GM23338 (cell line): ENCODE measurements at regions not wholly inside any gene's neighbourhood (a gene's known extent, or its start where the extent isn't known, plus 50 kb on each side); places are given as distances from the start of the nearest gene placed in this dataset.

Source experiments
- ATAC-seq: fragments of 200-7000 bp; cut with Tn5 transposase; 3 replicates; pipeline ENCODE4 v1.9.1; 2020
- DNase-seq: peaks from one replicate; pipeline ENCODE4 v3.0.0-alpha.2; 2015; ENCODE audit warnings: low spot score
- H2AFZ ChIP-seq: fragments of 200-600 bp; sonication (generic); 2 replicates; pipeline ENCODE4 v1.8.0; 2016; ENCODE audit warnings: antibody characterized with exemption, mild to moderate bottlenecking, moderate library complexity
- H3F3A ChIP-seq: fragments of 200-600 bp; sonication (generic); replicated peaks from 2 replicates; pipeline ENCODE4 v1.8.0; 2017; ENCODE audit warnings: antibody characterized with exemption, mixed run types, low read depth
- H3K27ac ChIP-seq: fragments of 200-600 bp; sonication (generic); 2 replicates; pipeline ENCODE4 v1.6.1; 2016; ENCODE audit warnings: low read depth
- H3K27me3 ChIP-seq: fragments of 200-600 bp; sonication (generic); 2 replicates; pipeline ENCODE4 v1.8.0; 2016; ENCODE audit warnings: mild to moderate bottlenecking, mixed run types, moderate library complexity; ENCODE audit not compliant: insufficient read depth
- H3K36me3 ChIP-seq: fragments of 200-600 bp; sonication (generic); 2 replicates; pipeline ENCODE4 v1.8.0; 2016; ENCODE audit warnings: mild to moderate bottlenecking; ENCODE audit not compliant: insufficient read depth
- H3K4me1 ChIP-seq: fragments of 200-600 bp; sonication (generic); 2 replicates; pipeline ENCODE4 v1.8.0; 2016; ENCODE audit warnings: mild to moderate bottlenecking, moderate library complexity; ENCODE audit not compliant: insufficient read depth
- H3K4me2 ChIP-seq: fragments of 200-600 bp; sonication (generic); 2 replicates; pipeline ENCODE4 v1.7.1; 2017; ENCODE audit warnings: mixed run types
- H3K4me3 ChIP-seq: fragments of 200-600 bp; sonication (generic); 2 replicates; pipeline ENCODE4 v1.6.1; 2016; ENCODE audit warnings: mixed run types
- H3K79me2 ChIP-seq: fragments of 200-600 bp; sonication (generic); replicated peaks from 2 replicates; pipeline ENCODE4 v1.8.0; 2017; ENCODE audit warnings: mild to moderate bottlenecking; ENCODE audit not compliant: insufficient read depth
- H3K9me2 ChIP-seq: fragments of 200-600 bp; sonication (generic); 2 replicates; pipeline ENCODE4 v1.8.0; 2017; ENCODE audit not compliant: insufficient read depth
- H4K20me1 ChIP-seq: fragments of 200-600 bp; sonication (generic); replicated peaks from 2 replicates; pipeline ENCODE4 v1.8.0; 2017; ENCODE audit warnings: mild to moderate bottlenecking; ENCODE audit not compliant: insufficient read depth
- H3K27ac Mint-ChIP-seq: 2 replicates; pipeline ENCODE4 v1.8.0; 2020; ENCODE audit warnings: inconsistent platforms, mild to moderate bottlenecking, moderate library complexity, mixed read lengths
- H3K27me3 Mint-ChIP-seq: 3 replicates; pipeline ENCODE4 v1.8.0; 2022; ENCODE audit warnings: low read depth, mild to moderate bottlenecking, moderate library complexity, mixed read lengths, inconsistent platforms; ENCODE audit not compliant: insufficient read depth, poor library complexity
- H3K36me3 Mint-ChIP-seq: 3 replicates; pipeline ENCODE4 v1.8.0; 2021; ENCODE audit warnings: low read depth, mild to moderate bottlenecking, inconsistent platforms, moderate library complexity, mixed read lengths
- H3K4me1 Mint-ChIP-seq: 3 replicates; pipeline ENCODE4 v1.8.0; 2020; ENCODE audit warnings: mild to moderate bottlenecking, inconsistent platforms, mixed read lengths
- H3K4me3 Mint-ChIP-seq: 3 replicates; pipeline ENCODE4 v1.8.0; 2021; ENCODE audit warnings: moderate library complexity, mild to moderate bottlenecking, inconsistent platforms, mixed read lengths
- H3K9me3 Mint-ChIP-seq: 3 replicates; pipeline ENCODE4 v1.8.0; 2020; ENCODE audit warnings: moderate library complexity, mild to moderate bottlenecking, inconsistent platforms, mixed read lengths
- CREB1 ChIP-seq: fragments of 250-450 bp; sonication (Bioruptor Pico); IDR thresholded peaks from 2 replicates; pipeline ENCODE4 v1.5.0; 2020; ENCODE audit warnings: low read depth, mild to moderate bottlenecking, moderate library complexity
- CTCF ChIP-seq, 2 experiments: fragments of 200-600 bp in 1 of 2; sonication (generic) in 1 of 2; conservative IDR thresholded peaks; 2 replicates each; pipeline versions ENCODE4 v1.5.1 to v1.6.1; 2016 to 2017; ENCODE audit warnings: antibody characterized with exemption in 2 of 2, low read depth in 2 of 2, mild to moderate bottlenecking in 2 of 2, moderate library complexity in 1 of 2
- ETS1 ChIP-seq: IDR thresholded peaks from 2 replicates; pipeline ENCODE4 v1.6.1; 2016; ENCODE audit warnings: antibody characterized with exemption
- EZH2 ChIP-seq: fragments of 200-600 bp; sonication (generic); IDR thresholded peaks from one replicate; pipeline ENCODE4 v1.8.0; 2017; ENCODE audit warnings: antibody characterized with exemption, mild to moderate bottlenecking, low read depth; ENCODE audit not compliant: unreplicated experiment
- EZH2phosphoT487 ChIP-seq: fragments of 200-600 bp; sonication (generic); IDR thresholded peaks from one replicate; pipeline ENCODE4 v1.8.1; 2018; ENCODE audit warnings: antibody characterized with exemption; ENCODE audit not compliant: unreplicated experiment
- JUNB ChIP-seq: IDR thresholded peaks from one replicate; pipeline ENCODE4 v1.6.1; 2016; ENCODE audit warnings: antibody characterized with exemption; ENCODE audit not compliant: unreplicated experiment
- NANOG ChIP-seq: IDR thresholded peaks from 2 replicates; pipeline ENCODE4 v1.6.1; 2016; ENCODE audit warnings: antibody characterized with exemption, borderline replicate concordance
- POLR2AphosphoS5 ChIP-seq: IDR thresholded peaks from 2 replicates; pipeline ENCODE4 v1.6.1; 2016; ENCODE audit warnings: antibody characterized with exemption, low read depth
- REST ChIP-seq: IDR thresholded peaks from one replicate; pipeline ENCODE4 v1.6.1; 2018; ENCODE audit warnings: antibody characterized with exemption; ENCODE audit not compliant: unreplicated experiment
- STAT1 ChIP-seq: IDR thresholded peaks from one replicate; pipeline ENCODE4 v1.6.1; 2016; ENCODE audit warnings: antibody characterized with exemption; ENCODE audit not compliant: unreplicated experiment
- ZNF114 ChIP-seq: fragments of 250-450 bp; sonication (Bioruptor Pico); IDR thresholded peaks from 2 replicates; pipeline ENCODE4 v1.5.0; 2020; ENCODE audit warnings: mild to moderate bottlenecking, moderate library complexity
- ZNF331 ChIP-seq: fragments of 250-450 bp; sonication (Bioruptor Pico); IDR thresholded peaks from 2 replicates; pipeline ENCODE4 v1.5.0; 2020; ENCODE audit warnings: low read depth, mild to moderate bottlenecking, moderate library complexity
- ZNF462 ChIP-seq: fragments of 250-450 bp; sonication (Bioruptor Pico); IDR thresholded peaks from 2 replicates; pipeline ENCODE4 v1.5.0; 2020; ENCODE audit warnings: mild to moderate bottlenecking, moderate library complexity

GRCh38 chr13:70945506-70945905, 837.3 kb upstream of the KLHL1 start:
- H3K4me3 Mint-ChIP-seq = no peak overlapping the region
- TF ChIP-seq NANOG (no peak), CTCF (conservative IDR thresholded peaks at IDR 0.05; ENCODE audit: low read depth in 2 of 2) (no peak), EZH2phosphoT487 (no peak), CREB1 (CRISPR knock-in tag) (no peak), STAT1 (no peak), ETS1 (no peak), EZH2 (no peak), ZNF331 (CRISPR knock-in tag) (no peak), REST (no peak), POLR2AphosphoS5 (no peak), ZNF114 (CRISPR knock-in tag) (no peak), JUNB (no peak), ZNF462 (no peak)

More at GRCh38 chr13:70945506-70945905, 837.3 kb upstream of the KLHL1 start:
- H3K36me3 Mint-ChIP-seq = no peaks in the 10 kb centered on the region
- Histone ChIP-seq H3F3A (no peaks in the 10 kb centered on the region), H3K4me3 (no peak overlapping the region), H4K20me1 (no peaks in the 10 kb centered on the region), H2AFZ (no peak overlapping the region), H3K79me2 (no peaks in the 10 kb centered on the region), H3K4me1 (no peaks in the 10 kb centered on the region), H3K36me3 (no peaks in the 10 kb centered on the region), H3K4me2 (no peak overlapping the region), H3K9me2 (no peaks in the 10 kb centered on the region), H3K27ac (no peak overlapping the region), H3K27me3 (no peaks in the 10 kb centered on the region)
- DNase-seq (no peak), ATAC-seq (no peak)
- H3K4me1 Mint-ChIP-seq = no peaks in the 10 kb centered on the region
- no peaks in the 10 kb centered on the region for H3K9me3 Mint-ChIP-seq
- H3K27ac Mint-ChIP-seq = no peak overlapping the region
- H3K27me3 Mint-ChIP-seq = no peaks in the 10 kb centered on the region
